H9 (cell line): ENCODE measurements at regions not wholly inside any gene's neighbourhood (a gene's known extent, or its start where the extent isn't known, plus 50 kb on each side); places are given as distances from the start of the nearest gene placed in this dataset.

Experiments used
- DNase-seq: peaks from one replicate; pipeline ENCODE4 v3.0.0-alpha.2; 2017
- H2AFZ ChIP-seq: one replicate; pipeline ENCODE4 v1.6.1; 2013; ENCODE audit warnings: mild to moderate bottlenecking, low read length, control low read depth, moderate library complexity
- H2AK5ac ChIP-seq: 2 replicates; pipeline ENCODE4 v1.6.1; 2013; ENCODE audit warnings: low read length, control low read depth, mixed read lengths; ENCODE audit not compliant: insufficient read length
- H2BK120ac ChIP-seq: one replicate; pipeline ENCODE4 v1.6.1; 2013; ENCODE audit warnings: low read depth, mild to moderate bottlenecking, low read length, control low read depth, inconsistent platforms; ENCODE audit not compliant: poor library complexity, severe bottlenecking
- H2BK12ac ChIP-seq: 2 replicates; pipeline ENCODE4 v1.6.1; 2013; ENCODE audit warnings: low read length, control low read depth, mixed read lengths, low read depth; ENCODE audit not compliant: insufficient read length
- H2BK15ac ChIP-seq: 2 replicates; pipeline ENCODE4 v1.6.1; 2013; ENCODE audit warnings: low read depth, low read length, control low read depth
- H2BK20ac ChIP-seq: one replicate; pipeline ENCODE4 v1.6.1; 2013; ENCODE audit warnings: low read depth, mild to moderate bottlenecking, low read length, control low read depth, inconsistent platforms; ENCODE audit not compliant: poor library complexity, severe bottlenecking
- H2BK5ac ChIP-seq: 2 replicates; pipeline ENCODE4 v1.6.1; 2013; ENCODE audit warnings: low read length, control low read depth, mixed read lengths; ENCODE audit not compliant: insufficient read length
- H3K14ac ChIP-seq: 2 replicates; pipeline ENCODE4 v1.6.1; 2013; ENCODE audit warnings: low read length, control low read depth; ENCODE audit not compliant: insufficient read depth
- H3K18ac ChIP-seq: 2 replicates; pipeline ENCODE4 v1.6.1; 2013; ENCODE audit warnings: low read depth, mild to moderate bottlenecking, mixed read lengths, low read length, control low read depth; ENCODE audit not compliant: insufficient read length
- H3K23ac ChIP-seq: 2 replicates; pipeline ENCODE4 v1.6.1; 2013; ENCODE audit warnings: low read length, control low read depth, mixed read lengths, low read depth; ENCODE audit not compliant: insufficient read length
- H3K23me2 ChIP-seq: 2 replicates; pipeline ENCODE4 v1.6.1; 2013; ENCODE audit warnings: low read depth, mild to moderate bottlenecking, mixed read lengths, low read length, control low read depth; ENCODE audit not compliant: insufficient read length, poor library complexity, severe bottlenecking
- H3K27ac ChIP-seq: 2 replicates; pipeline ENCODE4 v1.5.1; 2013; ENCODE audit warnings: low read length, control low read depth, mixed read lengths, low read depth; ENCODE audit not compliant: insufficient read length
- H3K27me3 ChIP-seq: 2 replicates; pipeline ENCODE4 v1.6.1; 2013; ENCODE audit warnings: low read length, control low read depth, inconsistent platforms; ENCODE audit not compliant: insufficient read depth
- H3K4ac ChIP-seq: 2 replicates; pipeline ENCODE4 v1.6.1; 2013; ENCODE audit warnings: low read depth, mild to moderate bottlenecking, control low read depth, inconsistent platforms, low read length, moderate library complexity
- H3K4me1 ChIP-seq: 2 replicates; pipeline ENCODE4 v1.6.1; 2013; ENCODE audit warnings: low read length, control low read depth, inconsistent platforms; ENCODE audit not compliant: insufficient read depth
- H3K4me2 ChIP-seq: 2 replicates; pipeline ENCODE4 v1.6.1; 2013; ENCODE audit warnings: low read length, control low read depth, mixed read lengths; ENCODE audit not compliant: insufficient read length, insufficient read depth
- H3K56ac ChIP-seq: 2 replicates; pipeline ENCODE4 v1.6.1; 2013; ENCODE audit warnings: low read depth, mild to moderate bottlenecking, mixed read lengths, low read length, control low read depth; ENCODE audit not compliant: insufficient read length
- H3K79me1 ChIP-seq: 2 replicates; pipeline ENCODE4 v1.6.1; 2013; ENCODE audit warnings: low read depth, mild to moderate bottlenecking, moderate library complexity, low read length, control low read depth, inconsistent platforms; ENCODE audit not compliant: insufficient read depth, poor library complexity, severe bottlenecking
- H3K79me2 ChIP-seq: 2 replicates; pipeline ENCODE4 v1.6.1; 2013; ENCODE audit warnings: low read length, control low read depth, inconsistent platforms; ENCODE audit not compliant: insufficient read depth
- H3K9ac ChIP-seq: 2 replicates; pipeline ENCODE4 v1.6.1; 2013; ENCODE audit warnings: low read length, control low read depth, mixed read lengths; ENCODE audit not compliant: insufficient read length; ENCODE audit errors: extremely low read depth
- H3K9me3 ChIP-seq: one replicate; pipeline ENCODE4 v1.6.1; 2013; ENCODE audit warnings: low read depth, low read length, inconsistent platforms; ENCODE audit not compliant: control insufficient read depth
- H3T11ph ChIP-seq: one replicate; pipeline ENCODE4 v1.6.1; 2013; ENCODE audit warnings: mild to moderate bottlenecking, low read length, control low read depth, inconsistent platforms
- H4K20me1 ChIP-seq: one replicate; pipeline ENCODE4 v1.6.1; 2013; ENCODE audit not compliant: control insufficient read depth, insufficient read length, insufficient read depth
- H4K5ac ChIP-seq: 2 replicates; pipeline ENCODE4 v1.6.1; 2013; ENCODE audit warnings: low read depth, mild to moderate bottlenecking, mixed read lengths, low read length, control low read depth; ENCODE audit not compliant: insufficient read length
- H4K8ac ChIP-seq: replicated peaks from 2 replicates; pipeline ENCODE4 v1.6.1; 2013; ENCODE audit warnings: low read length, control low read depth, mixed read lengths, low read depth; ENCODE audit not compliant: insufficient read length
- H4K91ac ChIP-seq: 2 replicates; pipeline ENCODE4 v1.6.1; 2013; ENCODE audit warnings: low read depth, mild to moderate bottlenecking, moderate library complexity, mixed read lengths, low read length, control low read depth; ENCODE audit not compliant: insufficient read length
- H3K27ac Mint-ChIP-seq, 3 experiments: 2 replicates in 2 of 3; 3 replicates in 1 of 3; pipeline ENCODE4 v1.8.0; 2020 to 2021; ENCODE audit warnings: mixed read lengths in 3 of 3, mild to moderate bottlenecking in 1 of 3, moderate library complexity in 1 of 3
- H3K27me3 Mint-ChIP-seq: 2 replicates; pipeline ENCODE4 v1.8.0; 2021; ENCODE audit warnings: low read depth, mild to moderate bottlenecking, moderate library complexity, mixed read lengths
- H3K36me3 Mint-ChIP-seq, 3 experiments: 2 replicates in 2 of 3; 3 replicates in 1 of 3; pipeline ENCODE4 v1.8.0; 2020 to 2021; ENCODE audit warnings: low read depth in 3 of 3, mixed read lengths in 3 of 3; ENCODE audit not compliant: insufficient read depth in 1 of 3
- H3K4me1 Mint-ChIP-seq, 2 experiments: 2 replicates each; pipeline ENCODE4 v1.8.0; 2020; ENCODE audit warnings: mixed read lengths in 2 of 2
- H3K4me3 Mint-ChIP-seq, 2 experiments: 2 replicates in 1 of 2; 3 replicates in 1 of 2; pipeline ENCODE4 v1.8.0; 2020 to 2021; ENCODE audit warnings: mild to moderate bottlenecking in 2 of 2, mixed read lengths in 2 of 2, moderate library complexity in 1 of 2
- H3K9me3 Mint-ChIP-seq, 2 experiments: 2 replicates in 1 of 2; 3 replicates in 1 of 2; pipeline ENCODE4 v1.8.0; 2020; ENCODE audit warnings: mild to moderate bottlenecking in 2 of 2, mixed read lengths in 2 of 2, moderate library complexity in 1 of 2
- CTCF ChIP-seq: fragments of 200-600 bp; sonication (generic); conservative IDR thresholded peaks from 3 replicates; pipeline ENCODE4 v1.8.0; 2021; ENCODE audit warnings: antibody characterized with exemption, mild to moderate bottlenecking
- WGBS: extraction: QIAGEN DNeasy Blood & Tissue Kit; methylation state at CpG from one replicate; pipeline ENCODE4 v1.1.7; 2013; ENCODE audit warnings: missing lambda C conversion rate, low lambda C conversion rate, mixed read lengths; ENCODE audit not compliant: insufficient read length; ENCODE audit errors: extremely low coverage; 5-methylcytosine and 5-hydroxymethylcytosine counted together

DNA sequence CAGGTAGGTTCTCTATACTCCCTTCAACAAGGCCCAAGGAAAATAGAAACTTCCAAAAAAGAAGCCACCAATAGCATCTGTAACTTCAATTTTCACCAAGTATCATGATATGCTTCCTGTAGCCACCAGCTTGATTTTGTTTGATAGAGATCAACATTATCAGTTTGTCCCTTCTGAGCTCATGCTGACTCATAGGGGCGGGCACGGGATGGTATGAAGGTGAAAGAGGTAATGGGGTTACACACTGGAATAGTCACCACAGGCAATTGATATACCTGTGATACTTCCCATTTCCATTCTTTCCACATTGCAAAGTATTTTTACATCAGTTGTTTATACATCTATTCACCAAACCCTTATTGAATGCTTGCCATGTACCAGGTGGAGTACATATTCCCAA, 134.1 kb downstream of the KCNA5 start:
- Histone ChIP-seq H2AFZ (no peak overlapping the region), H3K56ac (no peak overlapping the region), H3K79me2 (no peaks in the 10 kb centered on the region), H3K27me3 (no peaks in the 10 kb centered on the region), H2BK5ac (no peak overlapping the region), H3K79me1 (no peaks in the 10 kb centered on the region), H3T11ph (no peak overlapping the region), H3K27ac (no peak overlapping the region), H2AK5ac (no peak overlapping the region), H2BK120ac (no peak overlapping the region), H4K91ac (no peak overlapping the region), H3K23me2 (no peaks in the 10 kb centered on the region), H2BK20ac (no peak overlapping the region), H2BK12ac (no peak overlapping the region), H4K8ac (no peak overlapping the region), H4K20me1 (no peaks in the 10 kb centered on the region), H3K4ac (no peak overlapping the region), H2BK15ac (no peak overlapping the region), H3K18ac (no peak overlapping the region), H3K9me3 (no peaks in the 10 kb centered on the region), H4K5ac (no peak overlapping the region), H3K4me2 (no peak overlapping the region), H3K9ac (no peak overlapping the region), H3K23ac (no peak overlapping the region), H3K4me1 (no peaks in the 10 kb centered on the region), H3K14ac (no peak overlapping the region)
- Mint-ChIP-seq H3K9me3 (no peaks in the 10 kb centered on the region), H3K27me3 (peaks cover 4% of the 10 kb centered on the region; the same call in 1 of the 2 replicates), H3K4me1 (peaks cover 5 to 8% of the 10 kb centered on the region in 2 experiments), H3K27ac (no peak overlapping the region), H3K4me3 (no peak overlapping the region), H3K36me3 (no peaks in the 10 kb centered on the region)
- DNase-seq = no peak
- no peak for TF ChIP-seq CTCF
- no CpG with 5 or more reads among the region's 2 CpGs for WGBS
